ENCODE measurements at regions not wholly inside any gene's neighbourhood (a gene's known extent, or its start where the extent isn't known, plus 50 kb on each side); places are given as distances from the start of the nearest gene placed in this dataset.
"Not testable (repeated sequence)": the region's sequence is repeated elsewhere in the genome, so short reads cannot be mapped to it uniquely, and the experiment has no call there.

GRCh38 chr2:53208815-53209214 lies 558.8 kb upstream of the CHAC2 start:
- no peak for DNase-seq (ENCODE audit: low read depth, low spot score)

GRCh38 chr2:53206226-53206625 lies 561.4 kb upstream of the CHAC2 start:
- not testable (repeated sequence) for DNase-seq (ENCODE audit: low read depth, low spot score)

DNA sequence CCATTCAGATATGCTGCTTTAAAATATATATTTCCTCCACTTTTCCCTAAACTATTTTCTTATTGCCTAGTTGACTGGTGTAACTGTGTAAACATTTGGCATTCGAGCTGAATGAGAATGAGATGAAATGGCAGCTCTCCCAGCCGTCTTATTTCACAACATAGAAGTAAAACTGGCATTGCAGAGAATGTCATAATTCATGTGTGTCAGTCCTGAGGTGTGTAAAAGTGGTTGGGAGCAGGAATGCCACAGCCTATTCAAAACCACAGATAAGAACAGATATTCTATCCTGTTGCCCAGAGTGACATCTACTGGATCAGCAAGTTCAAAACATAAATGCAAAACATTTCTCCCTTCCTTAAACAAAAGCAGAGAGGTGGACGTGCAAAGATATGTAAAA lies 565.5 kb upstream of the CHAC2 start:
- peak; percentile 91 for DNase-seq (ENCODE audit: low read depth, low spot score)

- no peak for DNase-seq (ENCODE audit: low read depth, low spot score)
Measured at GRCh38 chr2:53200072-53200471, 567.5 kb upstream of the CHAC2 start.

- peak; percentile 8 for DNase-seq (ENCODE audit: low read depth, low spot score)
Measured at GRCh38 chr2:53188851-53189510, 578.6 kb upstream of the CHAC2 start.

DNA sequence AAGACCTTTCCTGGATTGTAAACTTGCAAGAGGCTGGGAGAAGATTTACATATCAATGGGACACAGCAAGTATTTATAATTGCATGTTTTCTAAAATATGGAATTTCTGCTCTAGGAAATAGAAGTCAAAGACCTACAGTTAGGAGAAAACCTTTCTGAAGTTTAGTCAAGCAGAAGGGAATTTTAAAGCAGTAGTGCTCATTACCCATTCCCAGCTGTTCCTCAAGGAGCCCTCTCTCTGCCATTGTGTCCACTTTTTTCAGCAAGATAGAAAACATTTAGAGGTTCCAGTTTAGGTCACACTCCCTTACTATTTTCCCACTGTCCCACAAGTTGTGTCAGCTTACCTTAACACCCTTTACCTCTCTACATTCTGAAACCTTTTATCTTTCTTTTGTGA lies 584.0 kb upstream of the CHAC2 start:
- DNase-seq (ENCODE audit: low read depth, low spot score), result peak; percentile 11

DNA sequence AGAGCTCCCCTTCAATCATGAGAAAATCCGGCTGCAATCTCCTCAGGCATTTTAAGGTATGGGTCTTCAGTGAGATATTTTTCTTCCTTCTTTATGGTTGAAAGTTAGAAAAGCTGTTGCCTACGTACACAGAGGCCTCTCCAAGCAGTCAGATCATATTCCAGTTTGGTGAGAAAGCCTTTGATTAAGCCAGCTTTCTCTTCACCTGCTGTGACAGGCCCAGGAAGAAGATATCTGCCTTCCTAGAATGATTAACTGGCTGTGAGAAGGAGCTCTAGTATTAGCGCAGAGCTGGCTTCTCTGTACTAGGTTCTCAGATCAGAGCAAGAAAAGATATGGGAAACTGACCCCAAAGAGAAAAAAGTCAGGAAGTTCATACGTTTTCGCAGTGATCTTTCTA lies 585.0 kb upstream of the CHAC2 start:
- no peak for DNase-seq (ENCODE audit: low read depth, low spot score)

DNA sequence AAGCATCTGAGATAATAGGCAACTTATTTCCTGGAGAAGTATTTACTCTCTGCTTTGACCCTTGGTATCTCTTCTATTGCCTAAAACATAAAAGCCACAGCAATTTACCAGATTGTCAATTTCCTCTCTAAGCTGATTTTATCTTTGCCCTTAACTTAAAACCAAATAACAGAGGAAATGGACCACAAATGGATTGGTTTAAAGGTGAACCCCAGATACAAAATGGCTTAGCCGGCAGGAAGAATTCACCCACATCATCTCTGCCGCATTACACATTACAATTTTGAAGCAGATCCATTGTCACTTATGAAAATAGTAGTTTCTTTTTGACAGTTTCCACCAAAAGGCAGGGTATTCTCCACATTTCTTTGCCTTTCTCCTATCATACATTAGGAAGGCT lies 585.8 kb upstream of the CHAC2 start:
- no peak for DNase-seq (ENCODE audit: low read depth, low spot score)

DNA sequence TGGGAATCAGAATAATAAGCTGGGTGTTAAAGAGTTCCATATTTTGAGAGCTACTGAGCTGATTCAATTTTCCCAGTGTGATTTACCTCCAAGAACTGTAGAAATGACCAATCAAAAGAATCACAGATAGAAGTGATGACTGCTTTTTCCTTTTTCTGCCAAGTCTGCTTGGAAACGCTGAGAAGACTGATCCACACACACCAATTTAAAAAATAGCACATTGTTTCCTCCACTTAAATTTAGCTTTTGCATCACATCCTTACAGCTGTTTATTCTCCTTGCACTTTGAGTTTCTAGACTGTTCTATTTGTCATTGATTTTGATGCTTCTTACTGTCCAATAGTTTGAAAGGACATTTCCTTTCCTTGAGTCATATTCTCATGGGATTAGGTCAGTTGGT lies 590.3 kb upstream of the CHAC2 start:
- DNase-seq (ENCODE audit: low read depth, low spot score), result no peak

- no peak for DNase-seq (ENCODE audit: low read depth, low spot score)
Measured at GRCh38 chr2:53174539-53174938, 593.1 kb upstream of the CHAC2 start.

DNA sequence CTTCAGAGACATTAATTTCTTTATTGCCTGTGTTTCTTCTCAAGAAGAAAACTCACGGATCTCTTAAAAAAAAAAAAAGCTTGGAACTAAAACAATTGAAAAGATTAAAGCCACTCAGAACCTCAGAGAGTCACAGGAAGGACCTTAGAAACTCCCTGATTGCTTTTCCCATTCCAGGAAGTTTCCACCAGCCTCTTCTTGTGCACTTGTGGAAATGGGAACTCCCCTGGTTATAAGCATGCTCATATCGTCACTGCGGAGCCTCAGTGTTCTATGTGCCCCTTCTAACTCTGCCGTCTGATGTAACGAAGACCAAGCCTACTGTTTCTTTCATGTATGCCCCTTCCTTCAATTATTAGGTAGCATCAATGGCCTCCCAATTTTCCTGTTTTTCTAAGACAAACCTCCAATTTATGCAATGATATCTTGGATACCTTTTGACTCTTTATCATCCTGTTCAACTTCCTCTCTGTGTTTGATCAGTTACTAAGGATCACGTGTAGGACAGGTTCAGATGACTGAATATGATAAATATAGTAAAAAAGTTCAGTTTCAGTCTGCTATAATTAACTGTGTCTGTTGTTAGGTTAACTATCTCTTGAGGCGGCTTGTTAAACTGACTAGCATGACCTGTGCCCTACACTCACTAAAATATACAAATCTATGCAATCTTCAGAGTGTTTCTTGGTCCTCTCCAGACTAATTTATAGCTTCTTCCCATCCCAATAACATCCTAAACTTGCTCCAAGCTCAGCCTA lies 593.7 kb upstream of the CHAC2 start:
- no peak for DNase-seq (ENCODE audit: low read depth, low spot score)

DNA sequence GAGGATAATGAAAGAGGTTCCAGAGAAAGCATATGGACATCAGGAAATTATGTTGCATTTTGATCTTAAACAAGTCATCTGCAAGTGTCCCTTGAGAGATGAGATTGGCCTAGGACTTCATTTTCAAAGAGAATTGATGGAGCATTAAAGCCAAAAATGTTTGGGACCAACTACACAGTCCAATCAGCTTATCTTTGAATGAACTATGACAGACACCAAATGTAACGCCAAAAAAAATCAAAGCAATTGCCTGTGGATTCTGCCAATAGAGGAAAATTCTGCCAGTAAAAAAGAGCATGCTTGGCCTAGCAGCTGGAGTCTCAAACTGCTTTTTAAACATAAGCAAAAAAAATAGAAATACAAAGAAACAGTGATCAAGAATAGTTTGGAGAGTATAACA lies 594.5 kb upstream of the CHAC2 start:
- DNase-seq (ENCODE audit: low read depth, low spot score), result no peak

- DNase-seq (ENCODE audit: low read depth, low spot score), result no peak
Measured at GRCh38 chr2:53170466-53170865, 597.1 kb upstream of the CHAC2 start.

DNA sequence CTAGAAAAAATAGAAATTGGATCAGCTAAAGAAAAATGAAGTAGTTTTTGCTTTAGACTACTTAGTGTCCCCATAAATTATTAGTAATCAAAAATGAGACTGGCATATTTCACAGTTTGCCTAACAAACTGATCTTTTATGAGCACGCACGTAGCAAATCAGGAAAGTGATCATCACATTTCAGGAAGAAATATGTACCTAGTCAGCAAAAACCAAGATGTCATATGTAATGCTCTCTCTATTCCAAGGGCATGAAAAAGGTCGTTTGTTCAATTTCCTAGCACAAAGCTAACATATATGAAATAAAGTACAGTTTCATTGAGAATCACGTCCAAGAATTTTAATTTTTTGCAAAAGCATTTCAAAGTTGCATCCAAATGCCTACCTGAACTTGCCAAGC lies 600.4 kb upstream of the CHAC2 start:
- no peak for DNase-seq (ENCODE audit: low read depth, low spot score)

GRCh38 chr2:53150146-53150545 lies 617.5 kb upstream of the CHAC2 start:
- DNase-seq (ENCODE audit: low read depth, low spot score), result no peak

- no peak for DNase-seq (ENCODE audit: low read depth, low spot score)
Measured at GRCh38 chr2:53148221-53148620, 619.4 kb upstream of the CHAC2 start.

GRCh38 chr2:53131416-53131815 lies 636.2 kb upstream of the CHAC2 start:
- DNase-seq (ENCODE audit: low read depth, low spot score), result peak; percentile 62

DNA sequence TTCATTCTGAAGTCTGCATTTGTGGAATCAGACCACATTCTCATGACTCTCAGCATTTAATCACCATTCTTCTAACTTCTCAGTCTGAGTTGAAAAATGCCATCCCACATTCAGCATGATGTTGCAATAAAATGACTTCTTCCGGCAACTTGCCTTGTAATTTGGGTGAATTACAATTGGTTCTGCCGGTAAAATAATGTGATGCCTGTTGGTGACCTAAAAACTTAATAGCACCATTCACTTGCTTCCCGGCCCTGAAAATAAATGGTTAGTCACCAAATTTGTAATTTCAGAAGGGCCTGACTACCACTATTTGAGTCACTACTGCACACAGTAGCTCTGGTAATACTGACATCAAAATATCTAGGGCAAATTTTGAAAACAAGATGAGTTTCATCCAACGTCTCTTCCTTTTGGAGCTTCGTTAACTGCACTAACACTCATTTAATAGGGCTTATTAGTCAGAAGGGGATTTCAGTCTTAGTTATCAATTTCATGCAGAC lies 637.1 kb upstream of the CHAC2 start:
- peak; percentile 59 for DNase-seq (ENCODE audit: low read depth, low spot score)

DNA sequence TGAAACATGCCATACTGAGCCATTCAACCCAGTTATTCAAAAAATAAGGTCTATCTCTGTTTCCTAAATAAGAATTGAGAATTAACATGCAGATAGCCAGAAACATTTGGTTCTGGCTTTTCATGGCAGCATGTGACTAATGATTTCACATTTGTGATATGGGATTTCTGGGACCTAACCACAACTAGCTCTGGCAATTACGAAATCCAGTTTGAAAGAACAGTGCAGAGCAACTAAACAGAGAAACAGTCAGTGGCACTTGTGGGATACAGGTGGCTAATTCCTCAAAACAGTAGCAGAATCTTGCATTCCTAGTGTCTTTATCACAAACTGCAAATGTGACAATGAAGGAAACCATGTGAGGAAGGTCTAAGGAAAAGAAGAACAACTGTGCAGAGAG lies 637.8 kb upstream of the CHAC2 start:
- peak; percentile 87 for DNase-seq (ENCODE audit: low read depth, low spot score)

GRCh38 chr2:53127061-53127650 lies 640.4 kb upstream of the CHAC2 start:
- peak; percentile 4 for DNase-seq (ENCODE audit: low read depth, low spot score)

GRCh38 chr2:53114991-53115390 lies 652.6 kb upstream of the CHAC2 start:
- DNase-seq (ENCODE audit: low read depth, low spot score), result no peak

DNA sequence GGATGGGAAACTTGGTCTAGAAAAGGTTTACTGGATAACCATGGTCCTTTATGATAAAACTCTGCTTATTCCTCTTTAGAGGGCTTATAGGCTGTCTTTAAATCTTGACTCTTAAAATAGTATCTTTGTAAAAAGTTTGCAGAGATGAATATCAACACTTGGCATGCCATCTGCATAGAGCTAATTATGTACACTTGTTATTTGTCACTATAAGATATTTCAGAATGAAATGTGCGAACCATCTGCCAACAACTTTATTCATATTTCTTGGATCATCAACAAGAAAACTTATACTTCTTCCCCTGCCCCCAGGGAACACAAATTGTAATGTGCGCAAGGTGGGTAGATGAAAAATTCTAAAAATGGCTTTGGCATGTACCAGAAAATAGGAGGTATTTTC lies 653.0 kb upstream of the CHAC2 start:
- DNase-seq (ENCODE audit: low read depth, low spot score), result no peak

DNA sequence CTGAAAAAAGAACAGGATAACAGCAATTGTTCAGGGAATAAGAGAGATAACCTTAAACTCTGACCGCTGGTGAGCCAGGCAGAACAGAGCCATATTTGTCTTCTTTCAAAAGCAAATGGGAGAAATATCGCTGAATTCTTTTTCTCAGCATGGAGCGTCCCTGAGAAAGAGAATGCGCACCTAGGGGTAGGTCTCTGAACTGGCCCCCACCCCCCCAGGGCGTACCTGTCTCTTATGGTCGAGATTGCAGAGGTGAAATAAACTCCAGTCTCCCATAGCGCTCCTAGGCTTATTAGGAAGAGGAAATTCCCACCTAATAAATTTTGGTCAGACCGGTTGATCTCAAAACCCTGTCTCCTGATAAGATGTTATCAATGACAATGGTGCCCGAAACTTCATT lies 655.2 kb upstream of the CHAC2 start:
- not testable (repeated sequence) for DNase-seq (ENCODE audit: low read depth, low spot score)
